ENCODE measurements at regions not wholly inside any gene's neighbourhood (a gene's known extent, or its start where the extent isn't known, plus 50 kb on each side); places are given as distances from the start of the nearest gene placed in this dataset.

- TF ChIP-seq CTCF (IDR thresholded peaks at IDR 0.05) (no peak), POLR2A (IDR thresholded peaks at IDR 0.05) (no peak)
Observed at GRCh38 chr16:79825002-79825401, 224.5 kb upstream of the MAF start.
